HG02571 (cell line): ENCODE measurements at regions not wholly inside any gene's neighbourhood (a gene's known extent, or its start where the extent isn't known, plus 50 kb on each side); places are given as distances from the start of the nearest gene placed in this dataset.

Source experiments
- ATAC-seq: cut with Tn5 transposase; IDR thresholded peaks from one replicate; pipeline ENCODE4 v1.9.1; 2021; ENCODE audit warnings: mild to moderate bottlenecking, moderate library complexity; ENCODE audit not compliant: unreplicated experiment

- ATAC-seq: no peak
Observed at GRCh38 chr5:51746023-51746422, 362.8 kb downstream of the ISL1 start.

GRCh38 chr5:51748647-51749046 is 365.4 kb downstream of the ISL1 start:
- no peak for ATAC-seq
